CD4-positive, CD25-positive, alpha-beta regulatory T cell (primary cell): ENCODE measurements at regions not wholly inside any gene's neighbourhood (a gene's known extent, or its start where the extent isn't known, plus 50 kb on each side); places are given as distances from the start of the nearest gene placed in this dataset.

Experiments used
- ATAC-seq, 2 donors: fragments of 150-1000 bp; cut with Tn5 transposase; one replicate each; pipeline ENCODE4 v1.10.0; 2021; ENCODE audit warnings: low read depth in 2 of 2, moderate number of reproducible peaks in 2 of 2, moderate library complexity in 1 of 2
- DNase-seq, 3 donors: peaks; one replicate each; pipeline versions ENCODE4 v3.0.0 to v3.0.0-alpha.2; 2012 to 2022; ENCODE audit warnings: mixed read lengths in 1 of 3
- H3K27ac ChIP-seq: one replicate; pipeline ENCODE4 v1.7.0; 2013; ENCODE audit warnings: mild to moderate bottlenecking, low read length; ENCODE audit not compliant: insufficient read depth, poor library complexity, severe bottlenecking
- H3K27me3 ChIP-seq: one replicate; pipeline ENCODE4 v1.7.0; 2013; ENCODE audit warnings: low read length; ENCODE audit not compliant: control insufficient read depth, insufficient read depth
- H3K36me3 ChIP-seq: one replicate; pipeline ENCODE4 v1.7.0; 2013; ENCODE audit warnings: mild to moderate bottlenecking, low read length, moderate library complexity; ENCODE audit not compliant: control insufficient read depth, insufficient read depth
- H3K4me1 ChIP-seq: 2 replicates; pipeline ENCODE4 v1.7.0; 2013; ENCODE audit warnings: mild to moderate bottlenecking, low read length; ENCODE audit not compliant: insufficient read depth, control insufficient read depth, poor library complexity, severe bottlenecking
- H3K4me3 ChIP-seq: one replicate; pipeline ENCODE4 v1.7.0; 2013; ENCODE audit warnings: low read depth, mild to moderate bottlenecking, low read length, moderate library complexity
- H3K9me3 ChIP-seq, 2 experiments: 1 replicate in 1 of 2; 2 replicates in 1 of 2; pipeline ENCODE4 v1.7.0; 2013; ENCODE audit warnings: low read length in 2 of 2, mild to moderate bottlenecking in 1 of 2, moderate library complexity in 1 of 2; ENCODE audit not compliant: control insufficient read depth in 2 of 2
- H3K27ac Mint-ChIP-seq, 3 donors: one replicate each; pipeline ENCODE4 v1.8.0; 2020 to 2022; ENCODE audit warnings: mild to moderate bottlenecking in 3 of 3, mixed read lengths in 3 of 3, moderate library complexity in 2 of 3
- H3K27me3 Mint-ChIP-seq: one replicate; pipeline ENCODE4 v1.8.0; 2022; ENCODE audit warnings: mild to moderate bottlenecking, mixed read lengths
- H3K36me3 Mint-ChIP-seq: one replicate; pipeline ENCODE4 v1.8.0; 2020; ENCODE audit warnings: mixed read lengths
- H3K4me1 Mint-ChIP-seq, 4 donors: one replicate each; pipeline ENCODE4 v1.8.0; 2020 to 2022; ENCODE audit warnings: mixed read lengths in 4 of 4, mild to moderate bottlenecking in 1 of 4
- H3K4me3 Mint-ChIP-seq, 4 donors: one replicate each; pipeline ENCODE4 v1.8.0; 2020 to 2022; ENCODE audit warnings: mild to moderate bottlenecking in 4 of 4, mixed read lengths in 4 of 4, moderate library complexity in 3 of 4
- H3K9me3 Mint-ChIP-seq, 7 donors: one replicate each; pipeline ENCODE4 v1.8.0; 2020 to 2022; ENCODE audit warnings: mixed read lengths in 7 of 7, mild to moderate bottlenecking in 3 of 7, moderate library complexity in 2 of 7

GRCh38 chr2:2756886-2757285 lies 425.8 kb upstream of the MYT1L start:
- no peak overlapping the region for H3K27ac Mint-ChIP-seq
- H3K4me3 Mint-ChIP-seq: no peak overlapping the region
- Histone ChIP-seq H3K9me3 (peaks cover 0 to 6% of the 10 kb centered on the region in 2 experiments), H3K4me1 (no peaks in the 10 kb centered on the region), H3K27ac (no peak overlapping the region), H3K27me3 (no peaks in the 10 kb centered on the region), H3K36me3 (no peaks in the 10 kb centered on the region), H3K4me3 (no peak overlapping the region)
- H3K9me3 Mint-ChIP-seq: peaks cover 0 to 15% (median 0%) of the 10 kb centered on the region in 7 donors
- no peak for ATAC-seq
- no peaks in the 10 kb centered on the region for H3K27me3 Mint-ChIP-seq
- H3K36me3 Mint-ChIP-seq: no peaks in the 10 kb centered on the region
- DNase-seq: no peak
- no peaks in the 10 kb centered on the region for H3K4me1 Mint-ChIP-seq

GRCh38 chr2:2755990-2756389 lies 424.9 kb upstream of the MYT1L start:
- H3K27me3 ChIP-seq: no peaks in the 10 kb centered on the region
- Mint-ChIP-seq H3K4me1 (no peaks in the 10 kb centered on the region), H3K9me3 (peaks cover 0 to 15% (median 0%) of the 10 kb centered on the region in 7 donors), H3K27me3 (no peaks in the 10 kb centered on the region), H3K36me3 (no peaks in the 10 kb centered on the region), H3K4me3 (no peak overlapping the region), H3K27ac (no peak overlapping the region)
- H3K27ac ChIP-seq: no peak overlapping the region
- no peak overlapping the region for H3K4me3 ChIP-seq
- ATAC-seq (no peak), DNase-seq (no peak)
- H3K9me3 ChIP-seq: peaks cover 0 to 6% of the 10 kb centered on the region in 2 experiments
- no peaks in the 10 kb centered on the region for H3K36me3 ChIP-seq
- no peaks in the 10 kb centered on the region for H3K4me1 ChIP-seq

GRCh38 chr2:2754940-2755339 lies 423.9 kb upstream of the MYT1L start:
- Mint-ChIP-seq H3K4me1 (no peaks in the 10 kb centered on the region), H3K36me3 (no peaks in the 10 kb centered on the region), H3K27me3 (no peaks in the 10 kb centered on the region), H3K27ac (no peak overlapping the region), H3K9me3 (peaks cover 0 to 15% (median 1%) of the 10 kb centered on the region in 7 donors), H3K4me3 (no peak overlapping the region)
- Histone ChIP-seq H3K9me3 (peaks cover 0 to 6% of the 10 kb centered on the region in 2 experiments), H3K4me1 (no peaks in the 10 kb centered on the region), H3K27ac (no peak overlapping the region), H3K4me3 (no peak overlapping the region), H3K27me3 (no peaks in the 10 kb centered on the region), H3K36me3 (no peaks in the 10 kb centered on the region)
- DNase-seq: no peak
- no peak for ATAC-seq

GRCh38 chr2:2751715-2752315 lies 420.7 kb upstream of the MYT1L start:
- Mint-ChIP-seq H3K36me3 (no peaks in the 10 kb centered on the region), H3K27me3 (no peaks in the 10 kb centered on the region), H3K27ac (no peak overlapping the region), H3K4me3 (no peak overlapping the region), H3K9me3 (peaks cover 0 to 15% (median 0%) of the 10 kb centered on the region in 7 donors), H3K4me1 (no peaks in the 10 kb centered on the region)
- Histone ChIP-seq H3K27me3 (no peaks in the 10 kb centered on the region), H3K36me3 (no peaks in the 10 kb centered on the region), H3K9me3 (peaks cover 0 to 6% of the 10 kb centered on the region in 2 experiments), H3K4me1 (no peaks in the 10 kb centered on the region), H3K27ac (no peak overlapping the region), H3K4me3 (no peak overlapping the region)
- ATAC-seq (no peak), DNase-seq (no peak)

GRCh38 chr2:2750867-2751714 lies 420.0 kb upstream of the MYT1L start:
- Histone ChIP-seq H3K9me3 (peaks cover 0 to 6% of the 10 kb centered on the region in 2 experiments), H3K36me3 (no peaks in the 10 kb centered on the region), H3K4me3 (no peak overlapping the region), H3K27me3 (no peaks in the 10 kb centered on the region), H3K4me1 (no peaks in the 10 kb centered on the region), H3K27ac (no peak overlapping the region)
- no peaks in the 10 kb centered on the region for H3K4me1 Mint-ChIP-seq
- no peaks in the 10 kb centered on the region for H3K27me3 Mint-ChIP-seq
- H3K4me3 Mint-ChIP-seq: no peak overlapping the region
- DNase-seq: no peak
- peaks cover 0 to 15% (median 0%) of the 10 kb centered on the region in 7 donors for H3K9me3 Mint-ChIP-seq
- no peaks in the 10 kb centered on the region for H3K36me3 Mint-ChIP-seq
- H3K27ac Mint-ChIP-seq: no peak overlapping the region
- ATAC-seq: no peak

GRCh38 chr2:2749206-2749598 lies 418.1 kb upstream of the MYT1L start:
- Mint-ChIP-seq H3K27me3 (no peaks in the 10 kb centered on the region), H3K27ac (no peak overlapping the region), H3K4me1 (no peaks in the 10 kb centered on the region), H3K36me3 (no peaks in the 10 kb centered on the region), H3K9me3 (peaks cover 0 to 12% (median 0%) of the 10 kb centered on the region in 7 donors), H3K4me3 (no peak overlapping the region)
- Histone ChIP-seq H3K4me3 (no peak overlapping the region), H3K27me3 (no peaks in the 10 kb centered on the region), H3K9me3 (peaks cover 0 to 6% of the 10 kb centered on the region in 2 experiments), H3K36me3 (no peaks in the 10 kb centered on the region), H3K27ac (no peak overlapping the region), H3K4me1 (no peaks in the 10 kb centered on the region)
- no peak for ATAC-seq
- no peak for DNase-seq

- Histone ChIP-seq H3K4me3 (no peak overlapping the region), H3K36me3 (no peaks in the 10 kb centered on the region), H3K27ac (no peak overlapping the region), H3K4me1 (no peaks in the 10 kb centered on the region), H3K9me3 (peaks cover 0 to 3% of the 10 kb centered on the region in 2 experiments), H3K27me3 (no peaks in the 10 kb centered on the region)
- Mint-ChIP-seq H3K4me3 (no peak overlapping the region), H3K9me3 (peaks cover 0 to 9% (median 2%) of the 10 kb centered on the region in 7 donors), H3K27me3 (no peaks in the 10 kb centered on the region), H3K36me3 (no peaks in the 10 kb centered on the region), H3K27ac (no peak overlapping the region), H3K4me1 (no peaks in the 10 kb centered on the region)
- ATAC-seq (no peak), DNase-seq (no peak)
These were observed 417.5 kb upstream of the MYT1L start for GRCh38 chr2:2748399-2749205.
